HEK293T (cell line): ENCODE measurements at regions not wholly inside any gene's neighbourhood (a gene's known extent, or its start where the extent isn't known, plus 50 kb on each side); places are given as distances from the start of the nearest gene placed in this dataset.

Experiments
- BHLHE40 ChIP-seq: fragments of 450-650 bp; IDR thresholded peaks from 2 replicates; pipeline ENCODE4 v1.6.1; 2016; ENCODE audit warnings: mild to moderate bottlenecking, moderate library complexity, borderline replicate concordance
- CTBP1 ChIP-seq: fragments of 450-650 bp; IDR thresholded peaks from 2 replicates; pipeline ENCODE4 v1.6.1; 2016; ENCODE audit warnings: borderline replicate concordance
- FOXA1 ChIP-seq: fragments of 450-650 bp; IDR thresholded peaks from 2 replicates; pipeline ENCODE4 v1.6.1; 2016; ENCODE audit warnings: mild to moderate bottlenecking
- HDGF ChIP-seq: fragments of 450-650 bp; IDR thresholded peaks from 2 replicates; pipeline ENCODE4 v1.6.1; 2017; ENCODE audit warnings: antibody characterized with exemption, borderline replicate concordance
- NFRKB ChIP-seq: fragments of 450-650 bp; IDR thresholded peaks from 2 replicates; pipeline ENCODE4 v1.6.1; 2016; ENCODE audit warnings: mild to moderate bottlenecking, moderate library complexity
- SP1 ChIP-seq: fragments of 450-650 bp; IDR thresholded peaks from 2 replicates; pipeline ENCODE4 v1.6.1; 2017
- ZNF384 ChIP-seq: fragments of 450-650 bp; IDR thresholded peaks from 2 replicates; pipeline ENCODE4 v1.6.1; 2016
- TF ChIP-seq, protein P1 (sequence below): fragments of 450-650 bp; IDR thresholded peaks from 2 replicates; pipeline ENCODE4 v1.6.1; 2016

DNA sequence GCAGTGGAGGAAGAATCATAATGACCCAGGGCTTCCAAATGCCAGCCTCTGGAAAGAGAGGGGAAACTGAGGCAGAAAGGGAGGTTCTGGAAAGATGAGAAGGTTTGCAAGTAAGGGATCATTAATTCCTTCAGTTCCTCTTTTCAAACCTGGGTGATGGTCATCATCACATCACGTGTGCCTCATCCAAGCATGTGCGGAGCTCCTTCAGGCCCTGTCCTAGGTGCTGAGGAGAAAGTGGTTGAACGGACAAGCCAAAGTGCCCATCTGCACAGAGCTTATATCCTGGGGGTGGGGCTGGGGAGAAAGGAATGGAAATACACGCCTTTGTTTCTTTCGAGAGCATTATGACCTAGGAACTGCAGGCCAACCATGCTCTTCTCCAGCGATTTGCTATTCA lies 60.2 kb upstream of the AFF3 start:
- TF ChIP-seq SP1 = no peak
- no peak for TF ChIP-seq HDGF
- no peak for TF ChIP-seq BHLHE40
- TF ChIP-seq, protein P1, sequence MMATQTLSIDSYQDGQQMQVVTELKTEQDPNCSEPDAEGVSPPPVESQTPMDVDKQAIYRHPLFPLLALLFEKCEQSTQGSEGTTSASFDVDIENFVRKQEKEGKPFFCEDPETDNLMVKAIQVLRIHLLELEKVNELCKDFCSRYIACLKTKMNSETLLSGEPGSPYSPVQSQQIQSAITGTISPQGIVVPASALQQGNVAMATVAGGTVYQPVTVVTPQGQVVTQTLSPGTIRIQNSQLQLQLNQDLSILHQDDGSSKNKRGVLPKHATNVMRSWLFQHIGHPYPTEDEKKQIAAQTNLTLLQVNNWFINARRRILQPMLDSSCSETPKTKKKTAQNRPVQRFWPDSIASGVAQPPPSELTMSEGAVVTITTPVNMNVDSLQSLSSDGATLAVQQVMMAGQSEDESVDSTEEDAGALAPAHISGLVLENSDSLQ = no peak
- no peak for TF ChIP-seq CTBP1
- no peak for TF ChIP-seq FOXA1
- TF ChIP-seq NFRKB = no peak
- TF ChIP-seq ZNF384 = no peak
